Coronary artery (tissue), 2 donors: ENCODE measurements at regions not wholly inside any gene's neighbourhood (a gene's known extent, or its start where the extent isn't known, plus 50 kb on each side); places are given as distances from the start of the nearest gene placed in this dataset.

Experiments
- DNase-seq: peaks from one replicate; pipeline ENCODE4 v3.0.0-alpha.2; 2017; ENCODE audit warnings: low spot score
- H3K27ac ChIP-seq, 2 donors: fragments of 200-600 bp; sonication (generic); one replicate each; pipeline ENCODE4 v1.5.1; 2016 to 2019
- H3K4me3 ChIP-seq: fragments of 200-600 bp; sonication (generic); 2 replicates; pipeline ENCODE4 v1.5.1; 2016; ENCODE audit warnings: mild to moderate bottlenecking, moderate library complexity
- CTCF ChIP-seq: fragments of 200-600 bp; sonication (generic); IDR thresholded peaks from one replicate; pipeline ENCODE4 v1.5.1; 2019; ENCODE audit warnings: antibody characterized with exemption

GRCh38 chr5:133718457-133718856 is 106.1 kb upstream of the FSTL4 start:
- DNase-seq: no peak
- Histone ChIP-seq H3K4me3 (no peak overlapping the region), H3K27ac (no peak overlapping the region)
- TF ChIP-seq CTCF: no peak

- Histone ChIP-seq H3K4me3 (no peak overlapping the region), H3K27ac (no peak overlapping the region)
- no peak for TF ChIP-seq CTCF
- no peak for DNase-seq
Observed at GRCh38 chr5:133716532-133717183, 104.3 kb upstream of the FSTL4 start.

GRCh38 chr5:133715616-133716015 is 103.3 kb upstream of the FSTL4 start:
- Histone ChIP-seq H3K4me3 (no peak overlapping the region), H3K27ac (no peak overlapping the region)
- no peak for TF ChIP-seq CTCF
- DNase-seq: no peak

- no peak for TF ChIP-seq CTCF
- H3K27ac ChIP-seq: no peak overlapping the region
- no peak overlapping the region for H3K4me3 ChIP-seq
- no peak for DNase-seq
Observed at GRCh38 chr5:133715216-133715615, 102.9 kb upstream of the FSTL4 start.

- Histone ChIP-seq H3K4me3 (no peak overlapping the region), H3K27ac (no peak overlapping the region)
- peak; percentile 26 for DNase-seq
- no peak for TF ChIP-seq CTCF
Observed at GRCh38 chr5:133714161-133714915, 102.0 kb upstream of the FSTL4 start.

- H3K27ac ChIP-seq: no peak overlapping the region
- no peak overlapping the region for H3K4me3 ChIP-seq
- DNase-seq: peak; percentile 26
- TF ChIP-seq CTCF: no peak
Observed at GRCh38 chr5:133713751-133714150, 101.4 kb upstream of the FSTL4 start.

- no peak for TF ChIP-seq CTCF
- H3K27ac ChIP-seq: no peak overlapping the region
- no peak for DNase-seq
- H3K4me3 ChIP-seq: no peak overlapping the region
Observed at GRCh38 chr5:133713209-133713608, 100.9 kb upstream of the FSTL4 start.
